GOT3 (cell line): ENCODE measurements at regions not wholly inside any gene's neighbourhood (a gene's known extent, or its start where the extent isn't known, plus 50 kb on each side); places are given as distances from the start of the nearest gene placed in this dataset.
"Not testable (repeated sequence)": the region's sequence is repeated elsewhere in the genome, so short reads cannot be mapped to it uniquely, and the experiment has no call there.

ENCODE experiments used
- DNase-seq: peaks from one replicate; lab custom pipeline; 2025; ENCODE audit warnings: mixed read lengths; lab: John Stamatoyannopoulos, UW

GRCh38 chr4:29304595-29304994 lies 1415.6 kb upstream of the PCDH7 start:
- DNase-seq = no peak

GRCh38 chr4:29307256-29307655 lies 1412.9 kb upstream of the PCDH7 start:
- no peak for DNase-seq

DNA sequence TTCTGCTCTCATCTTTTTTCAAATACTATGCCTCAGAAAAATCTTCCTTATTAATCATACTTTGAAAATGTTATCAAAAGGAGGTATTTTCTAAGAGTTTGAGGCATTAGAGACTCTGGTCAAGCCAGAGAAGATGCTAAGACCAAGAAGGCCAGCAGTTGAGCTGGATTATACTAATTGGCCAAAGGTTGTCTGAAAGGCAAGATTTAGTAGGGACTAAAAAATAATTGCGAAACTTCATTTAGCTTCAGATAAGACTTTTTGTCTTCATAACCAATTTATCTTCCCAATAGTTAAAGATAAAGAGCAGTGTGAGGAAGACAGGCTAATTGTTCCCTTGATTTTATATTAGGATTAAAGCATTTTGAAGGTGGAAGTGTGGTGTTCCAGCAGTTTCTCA lies 1412.4 kb upstream of the PCDH7 start:
- no peak for DNase-seq

- DNase-seq = no peak
Observed at GRCh38 chr4:29309050-29309449, 1411.1 kb upstream of the PCDH7 start.

DNA sequence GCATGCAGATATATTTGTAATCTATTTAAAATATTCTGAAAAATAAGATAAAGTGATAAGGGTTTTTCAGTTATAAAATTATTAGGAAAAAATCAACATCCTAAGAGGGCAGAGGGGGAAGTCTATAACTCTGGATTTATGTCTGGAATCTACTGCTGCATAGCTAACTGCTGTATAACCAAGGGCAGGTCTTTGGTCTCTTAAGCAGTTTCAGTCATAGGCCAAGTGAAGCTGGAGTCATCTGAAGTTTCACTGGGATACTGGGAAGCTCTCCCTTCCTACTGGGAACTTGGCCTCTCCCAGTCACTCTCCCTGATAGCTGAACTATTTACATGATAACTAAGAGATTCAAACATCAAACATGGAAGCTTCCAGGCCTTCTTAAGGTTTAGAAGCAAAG lies 1409.9 kb upstream of the PCDH7 start:
- DNase-seq = no peak

DNA sequence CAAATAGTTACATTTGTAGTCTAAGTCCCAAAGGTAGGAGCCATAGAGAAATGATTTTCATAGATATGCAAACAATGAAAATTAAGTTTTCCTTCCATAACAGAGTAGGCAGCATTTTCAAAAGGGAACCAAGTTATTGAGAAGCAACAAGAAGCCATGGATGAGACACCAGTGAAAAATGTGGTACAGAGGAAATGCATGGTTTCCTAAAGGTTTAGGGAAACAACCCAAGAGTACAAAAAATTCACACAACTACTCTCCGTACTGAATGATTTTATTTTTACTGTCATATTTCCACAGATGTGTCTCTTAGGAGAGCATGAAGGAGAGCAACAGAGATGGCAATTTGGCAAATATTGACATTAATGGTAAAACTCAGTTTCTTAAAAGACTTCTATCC lies 1408.9 kb upstream of the PCDH7 start:
- no peak for DNase-seq

DNA sequence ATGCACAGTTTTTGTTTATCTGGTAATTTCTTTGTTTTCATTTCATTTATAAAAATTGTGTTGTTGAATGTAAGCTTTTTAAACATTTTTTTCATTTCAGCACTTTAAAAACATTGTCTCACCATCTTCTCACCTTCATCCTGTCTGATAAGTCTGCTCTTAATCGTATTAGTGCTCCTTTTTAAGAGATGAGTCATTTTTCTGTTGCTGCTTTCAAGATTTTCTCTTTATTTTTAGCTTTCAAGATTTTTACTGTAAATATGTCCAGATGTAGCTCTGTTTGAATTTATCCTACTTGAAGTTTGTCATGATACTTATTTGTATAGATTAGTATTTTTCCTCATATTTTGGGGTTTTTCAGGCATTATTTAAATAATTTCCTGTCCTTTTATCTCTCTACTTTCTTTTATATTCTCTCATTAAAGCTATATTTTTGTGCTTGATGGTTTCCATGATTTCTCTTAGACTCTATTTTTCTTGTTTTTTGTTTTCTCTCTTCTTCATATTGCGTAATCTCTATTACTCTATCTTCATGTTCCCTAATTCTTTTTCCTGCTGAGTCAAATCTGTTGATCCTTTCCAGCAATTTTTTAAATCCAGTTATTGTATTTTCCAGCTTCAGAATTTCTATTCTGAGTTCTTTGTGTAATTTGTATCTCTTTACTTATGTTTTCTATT lies 1400.4 kb upstream of the PCDH7 start:
- DNase-seq = no peak

DNA sequence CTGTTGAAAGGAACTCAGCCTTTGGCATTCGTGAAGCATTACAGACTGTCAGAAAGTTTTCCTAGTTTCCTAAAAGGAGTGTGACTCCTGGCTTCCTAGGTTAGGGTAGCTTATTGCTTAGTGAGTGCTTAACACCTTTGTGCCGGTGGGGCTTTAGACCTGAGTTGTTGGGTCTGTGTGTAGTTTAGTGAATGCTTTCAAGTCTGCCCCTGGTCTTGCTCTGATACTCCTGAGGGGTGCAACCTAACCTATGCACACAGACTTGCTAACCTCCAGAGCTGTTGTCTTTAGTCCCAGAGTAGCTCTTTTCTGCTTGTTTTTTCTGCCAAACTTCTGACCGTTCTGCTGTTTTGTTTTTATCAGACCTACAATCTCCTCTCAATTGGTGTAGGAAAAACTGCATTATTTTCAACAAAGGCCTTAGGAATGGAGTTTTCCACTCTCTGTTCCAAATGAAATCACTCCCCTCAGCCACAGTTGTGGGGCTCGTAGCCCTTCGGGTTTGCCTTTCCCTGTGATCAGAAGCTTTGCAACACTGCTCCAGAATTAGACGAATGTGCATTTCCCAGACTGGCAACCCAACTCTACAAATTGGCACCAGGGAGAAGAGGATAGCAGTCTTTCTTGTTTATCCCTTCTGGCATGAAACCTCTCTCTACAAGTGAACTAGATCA lies 1399.1 kb upstream of the PCDH7 start:
- no peak for DNase-seq

GRCh38 chr4:29326004-29326403 lies 1394.2 kb upstream of the PCDH7 start:
- DNase-seq = no peak

GRCh38 chr4:29326816-29327215 lies 1393.4 kb upstream of the PCDH7 start:
- DNase-seq = no peak

DNA sequence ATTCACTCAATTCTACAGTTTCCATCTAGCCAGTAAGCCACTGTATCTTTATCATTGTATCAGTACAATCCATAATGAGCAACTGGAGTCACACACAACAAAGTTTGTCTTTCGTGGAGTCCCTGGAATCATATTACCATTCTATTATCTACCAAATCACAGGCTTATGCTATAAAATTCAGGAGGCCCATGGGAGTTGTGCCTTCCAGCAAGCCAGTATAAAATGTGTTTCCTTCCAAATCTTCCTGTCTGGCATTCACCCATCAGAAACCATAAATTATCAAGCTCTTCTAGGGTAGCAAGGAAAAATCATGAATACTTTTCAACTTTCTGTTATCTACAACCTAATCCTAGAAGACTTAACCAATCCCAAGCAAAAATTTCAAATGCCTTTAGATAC lies 1383.3 kb upstream of the PCDH7 start:
- DNase-seq = no peak

GRCh38 chr4:29372971-29373370 lies 1347.2 kb upstream of the PCDH7 start:
- no peak for DNase-seq

GRCh38 chr4:29375716-29376115 lies 1344.5 kb upstream of the PCDH7 start:
- DNase-seq = no peak

DNA sequence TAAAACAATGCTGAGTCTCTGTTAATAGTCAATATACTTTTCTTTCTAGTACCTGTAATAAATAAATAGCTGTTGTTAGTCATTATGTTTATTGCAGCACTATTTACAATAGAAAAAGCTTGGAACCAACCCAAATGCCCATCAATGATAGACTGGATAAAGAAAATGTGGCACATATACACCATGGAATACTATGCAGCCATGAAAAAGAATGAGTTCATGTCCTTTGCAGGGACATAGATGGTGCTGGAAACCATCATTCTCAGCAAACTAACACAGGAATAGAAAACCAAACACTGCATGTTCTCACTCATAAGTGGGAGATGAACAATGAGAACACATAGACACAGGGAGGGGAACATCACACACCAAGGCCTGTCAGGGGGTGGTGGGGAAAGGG lies 1341.9 kb upstream of the PCDH7 start:
- not testable (repeated sequence) for DNase-seq

DNA sequence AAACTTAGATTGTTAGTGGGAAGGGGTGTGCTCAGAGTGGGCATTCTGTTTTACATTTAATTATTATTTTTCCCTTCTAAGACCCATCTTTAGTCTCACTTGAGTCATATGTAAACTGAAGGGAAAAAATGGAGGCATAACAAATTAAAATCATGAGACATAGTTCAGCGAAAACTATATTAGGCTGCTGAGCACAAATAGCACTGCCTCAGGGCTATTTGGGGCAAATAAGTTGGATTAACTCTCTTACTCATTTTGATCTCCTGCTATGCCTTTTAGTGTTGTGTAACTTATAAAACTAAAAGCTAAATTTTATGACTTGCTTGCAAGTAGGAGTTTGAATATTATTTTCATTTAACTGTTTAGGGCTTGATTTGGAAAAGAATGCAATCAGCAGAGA lies 1329.2 kb upstream of the PCDH7 start:
- DNase-seq = no peak

DNA sequence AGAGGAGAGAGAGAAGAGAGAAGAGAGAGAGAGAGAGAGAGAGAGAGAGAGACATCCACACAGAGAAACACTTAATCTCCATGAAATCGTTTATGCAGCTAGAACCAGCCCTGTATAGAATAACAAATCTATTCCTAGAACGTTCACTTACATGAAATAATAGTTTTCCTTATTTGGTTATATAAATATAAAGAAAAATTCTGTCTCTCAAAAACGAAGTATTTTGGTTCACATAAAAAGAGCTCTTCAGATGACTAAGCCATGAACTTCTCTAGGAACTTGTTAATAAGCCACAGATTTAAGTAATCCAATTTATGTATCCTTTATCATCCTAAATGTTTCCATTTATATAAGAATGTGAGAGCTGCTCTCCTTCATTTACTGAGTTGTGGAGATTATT lies 1315.1 kb upstream of the PCDH7 start:
- DNase-seq = no peak

GRCh38 chr4:29415771-29416170 lies 1304.4 kb upstream of the PCDH7 start:
- DNase-seq = no peak

GRCh38 chr4:29423836-29424721 lies 1296.1 kb upstream of the PCDH7 start:
- DNase-seq = no peak

DNA sequence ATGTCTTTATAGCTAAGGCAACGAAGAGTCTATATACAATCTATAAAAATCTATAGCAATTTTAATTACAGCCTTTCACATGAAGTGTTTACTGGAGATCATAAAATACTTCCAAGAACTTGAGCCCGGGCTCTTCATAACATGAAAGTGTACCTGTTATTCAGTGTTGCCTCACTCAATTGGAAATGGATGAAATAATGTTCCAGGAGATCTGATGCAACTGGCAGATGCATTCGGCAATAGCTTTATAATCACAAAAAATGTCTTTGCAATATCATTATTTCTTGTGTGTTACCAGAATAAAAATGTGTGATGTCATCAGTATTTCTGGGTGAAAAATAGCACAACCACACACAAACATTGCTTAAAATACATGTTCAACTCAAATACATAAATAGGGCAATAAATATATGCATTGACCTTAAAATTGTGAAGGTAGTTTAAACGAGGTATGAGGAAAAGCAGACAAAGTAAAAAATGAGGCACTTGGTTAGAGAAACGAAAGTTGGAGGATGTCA lies 1266.8 kb upstream of the PCDH7 start:
- no peak for DNase-seq

- DNase-seq = no peak
Observed at GRCh38 chr4:29459926-29460325, 1260.2 kb upstream of the PCDH7 start.

- no peak for DNase-seq
Observed at GRCh38 chr4:29467044-29467717, 1253.0 kb upstream of the PCDH7 start.
